RWPE1 (cell line): ENCODE measurements at regions not wholly inside any gene's neighbourhood (a gene's known extent, or its start where the extent isn't known, plus 50 kb on each side); places are given as distances from the start of the nearest gene placed in this dataset.
"Not testable (repeated sequence)": the region's sequence is repeated elsewhere in the genome, so short reads cannot be mapped to it uniquely, and the experiment has no call there.

ENCODE experiments used
- CTCF ChIA-PET: fragments of 350-600 bp; sonication (Branson Sonifier 250); formaldehyde crosslinking; extraction: SDS; loops from one replicate; lab custom pipeline; 2021; lab: Yijun Ruan, JAX
- POLR2A ChIA-PET: fragments of 400-600 bp; formaldehyde crosslinking; extraction: SDS; loops from one replicate; lab custom pipeline; 2020; ENCODE audit warnings: antibody characterized with exemption; ENCODE audit not compliant: low non-redundant PET; lab: Yijun Ruan, JAX
- DNase-seq: peaks from one replicate; pipeline ENCODE4 v3.0.0; 2012; ENCODE audit warnings: low spot score
- H3K27ac ChIP-seq: fragments of 450-650 bp; 2 replicates; pipeline ENCODE4 v1.5.1; 2017
- CTCF ChIP-seq: fragments of 450-650 bp; conservative IDR thresholded peaks from 2 replicates; pipeline ENCODE4 v1.5.1; 2017; ENCODE audit warnings: low read depth, mild to moderate bottlenecking

DNA sequence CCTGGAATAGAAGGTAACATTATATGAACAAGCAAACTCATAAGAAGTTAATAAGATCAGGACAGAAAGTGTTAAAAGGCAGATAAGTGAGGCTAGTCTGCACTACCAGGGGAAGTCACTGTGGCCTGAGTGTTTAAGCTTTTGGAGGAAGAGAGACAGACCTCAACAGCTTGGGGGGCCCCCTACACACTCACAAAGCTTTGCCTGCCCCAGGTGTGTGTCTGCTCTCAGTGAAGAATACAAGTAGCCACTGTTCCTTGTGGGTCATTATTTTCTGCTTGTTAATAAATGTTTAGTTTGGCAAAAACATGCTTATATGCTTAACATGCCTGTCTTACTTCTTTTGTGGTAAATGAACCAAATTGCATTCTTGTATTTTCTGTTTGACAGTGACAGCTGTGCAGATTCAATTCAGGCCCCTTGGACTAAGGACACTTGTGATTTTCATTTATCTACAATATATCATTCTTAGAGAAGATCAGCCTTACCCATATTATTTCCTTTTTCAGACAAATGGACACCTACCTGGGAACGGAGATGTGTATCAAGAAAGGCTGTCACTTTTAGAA, 50.7 kb upstream of the C12orf71 start:
- no peak overlapping the region for H3K27ac ChIP-seq
- TF ChIP-seq CTCF: no peak
- no peak for DNase-seq
- CTCF ChIA-PET: no interaction called here
- POLR2A ChIA-PET: interaction anchor here (0.6 kb wide), 1 partner anchor 165 kb away, joined by 3 read pairs; no protein-coding TSS in a partner anchor

- CTCF ChIA-PET: no interaction called here
- POLR2A ChIA-PET: no interaction called here
- TF ChIP-seq CTCF: no peak
- DNase-seq: no peak
- H3K27ac ChIP-seq: no peak overlapping the region
Measured at GRCh38 chr12:27140478-27140969, 58.1 kb upstream of the C12orf71 start.

DNA sequence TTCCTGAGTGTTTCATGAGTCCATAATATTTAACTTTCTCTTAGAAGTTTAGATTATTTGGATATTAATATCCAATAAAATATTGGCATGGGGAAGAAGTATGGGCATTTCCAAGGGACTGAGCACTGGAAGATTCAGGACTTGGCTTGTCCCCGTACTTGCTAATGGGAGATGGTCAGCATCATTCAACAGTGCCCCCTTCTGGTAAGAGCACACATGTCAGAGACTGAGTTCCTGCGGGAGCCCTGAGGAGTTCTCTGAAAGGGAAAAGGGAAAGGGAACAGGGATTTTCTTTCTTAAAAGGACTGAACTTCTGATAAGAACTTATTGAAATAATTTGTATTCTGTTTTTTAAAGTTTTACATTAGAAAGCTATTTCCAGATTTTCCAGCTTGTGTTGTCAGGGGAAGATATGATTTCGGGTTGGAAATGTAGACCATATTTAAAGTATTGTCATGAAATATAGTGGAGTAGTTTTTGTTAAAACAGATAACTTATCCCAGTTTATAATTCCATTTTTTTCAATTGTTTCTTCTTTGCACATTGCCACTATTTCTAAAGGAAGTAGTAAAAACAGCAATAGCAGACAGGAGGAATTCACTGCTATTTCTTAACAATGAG, 59.8 kb upstream of the C12orf71 start:
- TF ChIP-seq CTCF: peak; percentile 49
- POLR2A ChIA-PET: no interaction called here
- DNase-seq: peak; percentile 60
- CTCF ChIA-PET: interaction anchor here (0.7 to 1.2 kb wide), 3 partner anchors 119 to 164 kb away, joined by 3 to 4 read pairs (median 3); no protein-coding TSS in a partner anchor
- H3K27ac ChIP-seq: no peak overlapping the region

- no peak for TF ChIP-seq CTCF
- POLR2A ChIA-PET: no interaction called here
- H3K27ac ChIP-seq: no peak overlapping the region
- no peak for DNase-seq
- CTCF ChIA-PET: interaction anchor here (1.2 kb wide), 1 partner anchor 163 kb away, joined by 4 read pairs; no protein-coding TSS in a partner anchor
Measured at GRCh38 chr12:27143256-27144069, 61.1 kb upstream of the C12orf71 start.

DNA sequence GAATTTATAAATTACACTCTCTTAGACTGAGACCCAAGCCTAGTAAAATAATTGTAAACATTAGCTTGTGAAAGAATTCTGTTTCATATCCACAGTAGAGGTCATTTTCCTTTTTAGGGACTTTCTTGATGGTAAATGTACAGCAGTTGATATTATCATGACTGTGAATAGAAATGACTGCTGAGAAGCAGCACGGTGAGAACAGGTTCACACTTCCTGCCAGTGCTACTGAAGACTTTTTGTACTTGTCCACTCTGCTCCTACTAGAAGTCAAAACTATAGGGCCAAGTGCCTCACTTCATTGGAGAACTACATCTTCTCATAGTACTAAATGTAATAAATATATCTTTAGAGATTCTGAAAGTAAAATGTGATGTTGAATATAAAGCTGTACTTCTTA, 63.3 kb upstream of the C12orf71 start:
- CTCF ChIA-PET, H3K27ac ChIP-seq, POLR2A ChIA-PET, DNase-seq: not testable (repeated sequence)

GRCh38 chr12:27148373-27148772, 66.0 kb upstream of the C12orf71 start:
- POLR2A ChIA-PET: interaction anchor here (0.7 kb wide), 1 partner anchor 156 kb away, joined by 3 read pairs; no protein-coding TSS in a partner anchor
- no peak for DNase-seq
- no peak overlapping the region for H3K27ac ChIP-seq
- no peak for TF ChIP-seq CTCF
- CTCF ChIA-PET: no interaction called here
